HuH-7 (cell line): ENCODE measurements at regions not wholly inside any gene's neighbourhood (a gene's known extent, or its start where the extent isn't known, plus 50 kb on each side); places are given as distances from the start of the nearest gene placed in this dataset.

Source experiments
- DNase-seq: peaks from one replicate; pipeline ENCODE4 v3.0.0; 2011; ENCODE audit warnings: low spot score

DNA sequence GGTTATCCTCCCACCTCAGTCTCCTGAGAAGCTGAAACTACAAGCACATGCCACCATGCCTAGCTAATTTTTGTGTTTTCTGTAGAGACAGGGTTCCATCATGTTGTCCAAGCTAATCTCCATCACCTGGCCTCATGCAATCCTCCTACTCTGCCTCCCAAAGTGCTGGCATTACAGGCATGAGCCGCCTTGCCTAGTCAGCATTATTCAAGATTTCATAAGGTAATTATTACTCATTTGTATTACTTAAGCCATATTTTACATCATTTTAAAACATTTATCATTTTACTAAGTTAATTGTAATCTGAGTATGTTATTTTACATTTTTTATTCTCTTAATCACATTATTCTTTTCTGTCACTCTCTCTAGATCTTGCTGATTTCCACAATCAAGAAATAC is 1575.6 kb downstream of the NCAM2 start:
- DNase-seq, result no peak

DNA sequence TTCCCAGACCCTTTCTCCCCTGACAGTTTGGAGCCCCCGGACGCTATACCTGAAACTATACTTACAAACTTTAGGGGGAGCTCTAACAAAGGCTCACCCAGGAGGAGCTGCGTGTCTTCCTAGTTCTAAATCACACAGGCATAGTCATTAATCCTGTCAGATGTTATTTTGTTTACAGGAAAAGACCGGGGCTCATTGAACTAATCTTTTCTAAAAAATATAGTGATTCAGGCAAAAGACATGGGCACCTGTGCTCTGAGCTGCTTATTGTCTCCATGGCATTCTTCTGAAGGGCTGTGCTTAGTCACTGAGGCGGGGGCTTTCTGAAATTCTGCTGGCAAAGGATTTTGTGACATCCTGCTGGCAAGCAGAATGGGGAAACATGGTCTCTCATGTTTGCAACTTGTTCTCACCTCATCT is 1577.0 kb downstream of the NCAM2 start:
- peak; percentile 54 for DNase-seq

DNA sequence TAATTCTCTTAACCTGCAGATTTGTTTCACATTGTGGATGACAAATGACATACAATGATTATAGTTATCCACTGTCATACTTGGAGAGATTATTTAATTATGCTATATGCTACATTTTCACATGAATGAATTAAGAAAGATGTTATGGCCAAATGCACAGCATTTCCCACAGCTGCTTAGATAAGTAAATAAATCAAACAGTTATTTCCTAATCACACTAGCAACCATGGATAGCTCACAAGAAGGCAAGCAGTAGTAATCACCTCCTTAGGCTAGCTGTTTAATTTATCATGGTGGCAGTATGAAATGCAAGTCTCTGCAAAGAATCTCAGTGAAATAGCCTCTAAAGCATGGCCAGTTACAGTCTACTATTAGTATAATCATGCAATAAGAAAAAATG is 1581.5 kb downstream of the NCAM2 start:
- no peak for DNase-seq

DNA sequence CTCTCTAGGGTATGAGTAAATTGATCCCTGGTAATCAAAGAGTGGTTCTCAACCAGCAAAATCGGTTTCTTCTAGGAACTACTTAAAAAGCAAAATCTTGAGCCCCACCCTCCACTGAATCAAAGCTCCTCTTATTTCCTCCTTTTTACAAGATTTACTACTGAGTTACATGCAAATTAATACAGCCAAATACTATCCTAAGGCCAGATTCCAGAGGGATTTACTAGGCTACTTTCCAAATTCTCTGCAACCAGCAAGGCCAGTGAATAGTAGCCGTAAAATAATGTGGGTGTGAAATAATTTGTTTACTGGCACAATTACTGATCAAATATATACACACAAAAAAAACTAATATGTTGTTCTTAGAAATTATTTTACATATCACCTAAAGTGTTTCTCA is 1583.8 kb downstream of the NCAM2 start:
- no peak for DNase-seq

DNA sequence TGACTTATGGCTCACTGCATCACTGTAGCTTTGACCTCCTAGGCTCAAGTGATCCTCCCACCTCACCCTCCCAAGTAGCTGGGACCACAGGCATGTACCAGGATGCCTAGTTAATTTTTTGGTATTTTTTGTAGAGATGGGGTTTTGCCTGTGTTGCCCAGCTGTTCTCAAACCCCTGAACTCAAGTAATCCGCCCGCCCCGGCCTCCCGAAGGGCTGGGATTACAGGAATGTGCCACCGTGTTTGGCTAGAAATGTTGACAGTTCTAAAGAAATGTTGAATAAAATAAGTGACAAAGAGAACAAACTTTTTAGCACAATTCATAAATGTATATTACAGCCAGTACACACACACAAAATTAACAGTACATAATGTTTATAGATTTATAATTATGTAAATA is 1586.1 kb downstream of the NCAM2 start:
- no peak for DNase-seq

DNA sequence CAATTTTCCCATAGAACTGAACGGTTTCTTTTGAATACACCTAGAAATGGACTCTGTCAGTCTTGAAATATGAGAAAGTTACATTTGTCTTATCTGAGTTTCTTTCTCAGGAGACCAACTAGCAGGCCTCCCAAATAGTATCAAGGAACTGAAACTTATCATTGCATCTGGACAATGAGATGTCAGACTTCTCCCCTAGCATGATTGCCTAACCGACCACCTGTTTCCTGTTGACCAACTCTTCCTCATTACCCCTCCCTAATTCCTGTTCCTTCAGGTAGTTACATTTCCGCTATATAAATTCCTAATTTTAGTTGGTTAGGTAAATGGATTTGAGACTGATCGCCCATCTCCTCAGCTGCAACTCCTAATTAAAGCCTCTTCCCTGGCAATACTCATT is 1587.3 kb downstream of the NCAM2 start:
- no peak for DNase-seq

DNA sequence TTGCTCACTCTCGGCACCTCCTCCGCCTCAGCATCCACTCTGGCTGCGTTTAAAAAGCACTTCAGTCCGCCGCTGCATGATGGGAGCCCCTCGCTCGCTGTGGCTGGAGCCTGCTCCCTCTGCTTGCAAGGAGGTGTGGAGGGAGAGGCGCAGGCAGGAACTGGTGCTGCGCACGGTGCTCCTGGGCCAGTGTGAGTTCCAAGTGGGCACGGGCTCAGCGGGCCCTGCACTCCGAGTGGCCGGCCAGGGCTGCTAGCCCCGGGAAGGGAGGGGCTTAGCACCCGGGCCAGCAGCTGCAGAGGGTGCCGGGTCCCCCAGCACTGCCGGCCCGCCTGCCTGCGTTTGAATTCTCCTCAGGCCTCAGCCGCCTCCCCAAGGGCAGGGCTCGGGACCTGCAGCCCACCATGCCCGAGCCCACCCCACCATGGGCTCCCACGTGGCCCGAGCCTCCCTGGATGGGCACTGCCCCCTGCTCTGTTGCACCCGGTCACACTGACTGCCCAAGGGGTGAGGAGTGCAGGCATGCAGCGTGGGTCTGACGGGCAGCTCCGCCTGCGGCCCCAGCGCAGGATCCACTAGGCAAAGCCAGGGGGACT is 1599.5 kb downstream of the NCAM2 start:
- DNase-seq, result no peak

DNA sequence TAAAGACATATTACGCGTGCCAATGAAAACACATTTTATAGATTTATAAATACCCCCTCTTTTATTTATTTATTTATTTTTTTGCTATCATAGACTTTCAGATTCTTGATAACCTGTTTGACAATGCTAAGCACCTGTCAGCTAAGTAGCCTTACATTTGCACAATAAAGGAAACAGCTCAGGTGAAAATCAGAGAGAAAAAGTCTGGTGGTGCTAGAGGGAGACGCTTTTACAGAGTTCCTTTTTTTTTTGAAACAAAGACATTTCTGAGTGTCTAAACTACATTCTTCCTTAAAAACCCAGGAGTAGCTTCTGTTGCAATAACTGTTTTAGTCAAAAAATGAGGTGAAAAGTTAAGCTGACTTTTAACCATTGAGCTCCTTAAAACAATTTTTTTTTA is 1611.6 kb downstream of the NCAM2 start:
- no peak for DNase-seq

DNA sequence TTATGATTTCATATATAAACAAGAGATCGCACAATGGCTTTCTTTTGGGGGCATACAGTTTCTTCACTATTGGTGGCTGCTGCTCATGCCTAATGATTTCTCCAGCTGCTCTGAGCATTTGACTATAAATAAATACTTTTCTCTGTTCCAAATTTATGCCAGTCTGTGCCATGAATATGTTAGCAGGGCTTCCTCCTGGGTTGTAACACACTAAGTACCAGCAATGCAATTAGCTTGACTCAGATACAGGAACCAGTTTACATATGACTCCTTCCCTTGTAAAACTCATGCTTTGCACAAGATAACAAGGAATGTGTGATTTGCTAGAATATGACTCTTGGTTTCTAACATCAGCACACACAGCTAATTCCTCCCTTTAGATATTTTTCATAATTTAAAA is 1629.7 kb downstream of the NCAM2 start:
- no peak for DNase-seq

DNA sequence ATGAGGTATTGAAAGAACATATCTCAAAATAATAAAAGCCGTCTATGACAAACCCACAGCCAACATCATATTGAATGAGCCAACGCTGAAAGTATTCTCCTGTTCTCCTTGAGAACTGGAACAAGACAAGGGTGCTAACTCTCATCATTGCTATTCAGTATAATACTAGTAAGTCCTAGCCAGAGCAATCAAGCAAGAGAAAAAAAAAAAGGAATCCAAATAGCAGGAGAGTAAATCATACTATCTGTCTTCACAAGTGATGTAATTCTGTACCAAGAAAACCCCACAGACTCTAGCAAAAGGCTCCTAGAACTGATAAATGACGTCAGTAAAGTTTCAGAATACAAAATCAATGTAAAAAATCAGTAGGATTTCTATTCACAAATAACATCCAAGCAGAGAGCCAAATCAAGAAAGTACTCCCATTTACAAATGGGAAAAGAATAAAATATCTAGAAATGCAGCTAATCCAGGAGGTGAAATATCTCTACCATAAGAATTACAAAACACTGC is 1632.8 kb downstream of the NCAM2 start:
- DNase-seq, result no peak

DNA sequence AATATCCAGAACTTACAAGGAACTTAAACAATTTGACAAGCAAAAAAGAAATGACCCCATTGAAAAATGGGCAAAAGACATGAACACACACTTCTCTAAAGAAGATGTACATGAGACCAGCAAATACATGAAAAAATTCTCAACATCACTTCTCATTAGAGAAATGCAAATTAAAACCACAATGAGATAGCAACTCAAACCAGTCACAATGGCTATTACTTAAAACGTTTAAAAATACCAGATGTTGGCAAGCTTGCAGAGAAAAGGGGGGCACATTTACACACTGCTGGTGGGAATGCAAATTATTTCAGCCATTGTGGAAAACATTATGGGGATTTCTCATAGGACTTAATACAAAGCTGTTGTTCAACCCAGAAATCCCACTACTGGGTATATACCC is 1634.0 kb downstream of the NCAM2 start:
- no peak for DNase-seq

DNA sequence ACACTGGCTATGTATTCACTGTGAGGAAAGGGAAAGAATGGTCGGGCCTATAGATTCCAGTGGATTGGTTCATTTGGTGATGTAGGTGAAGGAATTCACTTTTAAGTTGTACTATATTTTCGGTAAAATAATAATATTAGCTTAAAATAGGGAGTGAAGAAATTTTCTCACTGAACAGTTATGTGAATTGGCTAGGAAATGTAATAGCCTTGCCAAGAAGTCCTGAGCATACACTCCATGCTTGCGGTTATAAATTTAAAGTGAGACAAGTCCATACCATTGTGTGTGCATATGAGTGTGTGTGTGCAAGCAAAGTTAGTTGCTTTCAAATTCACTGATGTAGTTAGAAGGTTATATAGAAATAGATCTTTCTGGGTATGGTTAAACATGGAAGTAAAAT is 1651.0 kb downstream of the NCAM2 start:
- no peak for DNase-seq

DNA sequence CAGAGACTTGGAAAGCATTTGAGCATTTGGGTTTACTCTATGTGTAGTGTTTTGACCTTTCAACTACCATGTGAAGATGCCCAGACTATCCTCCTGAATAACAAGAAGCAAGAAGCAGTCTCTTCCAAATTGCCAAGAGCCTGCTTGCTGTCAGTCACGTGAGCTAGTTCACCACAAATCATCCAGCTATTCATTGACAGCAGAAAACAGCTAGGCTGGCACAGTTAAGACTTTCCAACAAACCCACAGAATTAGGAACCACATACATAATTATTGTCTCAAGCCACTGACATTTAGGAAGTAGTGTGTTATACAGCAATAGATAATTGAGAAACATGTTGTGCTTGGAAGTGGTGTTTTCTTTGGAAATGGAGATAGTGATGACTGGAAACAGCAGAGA is 1652.0 kb downstream of the NCAM2 start:
- no peak for DNase-seq

DNA sequence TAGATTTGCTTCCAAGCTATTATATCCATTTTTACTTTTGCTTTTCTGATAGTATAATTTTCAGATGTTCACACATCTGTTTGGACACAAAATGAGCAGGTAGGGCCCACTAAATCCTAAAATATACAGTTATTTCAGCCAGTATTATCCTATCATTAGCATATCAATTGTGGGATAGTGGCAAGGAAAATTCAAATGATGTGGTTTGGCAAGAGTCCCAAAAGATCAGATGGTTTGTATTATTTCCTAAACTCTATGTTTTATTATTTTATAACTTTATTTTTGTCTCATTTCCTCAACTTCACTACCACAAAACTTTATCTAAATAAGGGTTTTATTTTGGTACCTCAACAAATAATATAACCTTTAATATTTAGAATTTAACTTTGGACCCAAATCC is 1659.6 kb downstream of the NCAM2 start:
- no peak for DNase-seq

DNA sequence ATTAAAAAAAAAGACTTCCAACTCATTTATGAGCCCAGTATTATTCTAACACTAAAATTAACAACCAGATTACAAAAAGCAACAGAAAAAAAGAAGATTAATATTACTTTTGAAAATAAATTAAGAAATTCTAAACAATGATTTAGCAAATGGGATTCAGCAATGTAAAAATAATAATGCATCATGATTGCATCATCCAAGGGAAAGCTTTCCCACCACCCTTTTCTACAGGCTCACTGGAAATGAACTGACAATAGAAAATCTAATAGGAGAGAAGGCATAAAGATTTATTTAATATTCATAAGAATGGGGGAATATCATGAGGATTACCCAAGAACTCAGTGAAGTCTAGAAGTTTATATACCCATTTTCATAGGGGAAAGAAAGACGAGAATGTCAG is 1671.9 kb downstream of the NCAM2 start:
- DNase-seq, result no peak

DNA sequence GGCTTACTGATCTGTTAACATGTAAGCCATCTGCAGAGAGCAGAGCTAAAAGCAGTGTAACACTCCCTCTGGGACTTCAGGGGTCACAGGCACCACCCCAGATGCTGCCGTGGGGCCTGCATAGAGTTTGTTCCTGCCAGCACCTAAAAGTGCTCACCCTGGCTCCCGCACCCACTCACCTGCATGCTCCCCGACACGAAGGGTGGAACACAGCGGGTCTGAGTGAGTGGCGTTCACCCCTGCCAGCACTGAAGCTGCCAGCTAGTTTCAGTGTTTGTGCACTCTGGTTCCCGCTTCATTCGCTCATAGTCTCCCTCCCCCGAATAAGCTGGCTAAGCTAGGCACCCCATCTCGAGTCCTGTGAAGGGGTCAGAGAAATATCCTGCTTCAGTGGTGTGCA is 1681.0 kb downstream of the NCAM2 start:
- DNase-seq, result no peak

DNA sequence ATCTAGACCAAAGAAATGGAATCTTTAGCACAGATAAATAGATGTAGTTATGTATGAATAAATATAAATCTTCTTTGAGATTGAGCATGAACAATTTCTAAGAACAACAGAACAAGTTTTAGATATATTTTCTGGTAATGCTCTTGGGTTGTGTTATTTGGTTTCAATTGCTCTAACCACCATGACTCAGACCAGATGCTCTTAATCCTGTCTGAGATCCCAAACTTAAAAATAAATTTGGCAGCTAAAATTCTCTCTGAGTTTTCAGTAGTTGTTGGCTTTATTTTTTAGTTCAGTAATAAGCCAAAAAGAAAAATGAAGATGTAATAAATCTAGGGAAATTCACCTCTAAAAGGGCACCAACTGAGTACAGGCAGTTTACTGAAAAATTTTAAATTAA is 1693.4 kb downstream of the NCAM2 start:
- DNase-seq, result no peak

DNA sequence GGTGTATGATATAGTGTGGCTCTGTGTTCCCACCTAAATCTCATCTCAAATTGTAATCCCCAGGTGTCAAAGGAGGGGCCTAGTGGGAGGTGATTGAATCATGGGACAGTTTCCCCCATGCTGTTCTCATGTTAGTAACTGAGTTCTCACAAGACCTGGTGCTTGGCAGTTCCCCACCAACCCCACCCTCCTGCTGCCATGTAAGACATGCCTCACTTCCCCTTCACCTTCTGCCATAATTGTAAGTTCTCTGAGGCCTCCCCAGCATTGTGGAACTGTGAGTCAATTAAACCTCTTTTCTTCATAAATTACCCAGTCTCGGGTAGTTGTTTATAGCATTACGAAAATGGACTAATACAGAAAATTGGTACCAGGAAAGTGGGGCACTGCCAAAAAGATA is 1705.3 kb downstream of the NCAM2 start:
- no peak for DNase-seq

DNA sequence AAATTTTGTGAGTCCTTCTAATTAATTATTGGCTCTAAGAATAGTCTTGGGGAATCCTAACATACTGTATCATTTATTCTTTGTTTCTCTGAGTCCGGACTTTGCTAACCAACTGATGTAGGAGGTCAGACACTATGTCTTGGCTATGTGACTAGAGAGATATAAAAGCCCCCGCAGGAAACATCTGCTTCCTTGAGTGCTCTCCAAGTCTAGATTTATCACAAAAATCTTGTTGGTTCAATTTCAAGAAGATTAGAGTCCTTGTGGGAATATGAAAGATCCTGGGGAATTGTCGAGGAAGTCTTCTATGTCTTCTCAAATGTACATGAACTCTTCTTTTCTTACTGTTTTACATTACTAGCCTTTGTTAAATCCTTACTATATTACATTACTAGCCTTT is 1712.5 kb downstream of the NCAM2 start:
- no peak for DNase-seq

DNA sequence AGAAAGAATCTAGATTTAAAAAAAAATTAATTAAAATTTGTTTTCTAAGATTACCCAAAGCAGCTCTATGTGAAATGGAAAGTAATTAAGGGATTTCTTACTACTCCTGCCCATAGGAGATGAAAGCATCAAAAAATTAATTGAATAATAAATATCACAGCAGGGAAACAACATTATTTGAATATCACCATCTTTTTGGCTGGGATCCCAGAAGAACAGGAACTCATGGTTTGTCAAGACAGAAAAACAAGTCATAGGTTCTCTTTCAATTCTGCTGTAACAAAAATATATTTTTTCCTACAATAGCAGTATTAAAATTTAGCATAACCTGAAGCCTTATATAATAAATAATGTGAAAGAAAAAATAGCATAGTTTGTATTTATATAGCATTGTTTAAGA is 1713.4 kb downstream of the NCAM2 start:
- DNase-seq, result no peak

DNA sequence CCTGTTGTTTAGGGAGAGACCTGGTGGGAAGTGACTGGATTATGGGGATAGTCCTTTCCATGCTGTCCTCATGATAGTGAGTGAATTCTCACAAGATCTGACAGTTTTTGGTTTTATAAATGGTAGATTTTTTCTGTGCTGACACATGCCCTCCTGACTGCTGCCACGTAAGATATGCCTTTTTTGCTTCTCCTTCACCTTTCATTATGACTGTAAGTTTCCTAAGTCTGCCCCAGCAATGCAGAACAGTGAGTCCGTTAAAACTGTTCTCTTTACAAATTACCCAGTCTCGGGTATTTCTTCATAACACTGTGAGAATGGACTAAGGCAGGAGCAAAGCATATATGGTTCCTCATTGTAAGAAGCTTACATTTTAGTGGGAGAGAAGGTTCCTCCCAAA is 1727.2 kb downstream of the NCAM2 start:
- no peak for DNase-seq

DNA sequence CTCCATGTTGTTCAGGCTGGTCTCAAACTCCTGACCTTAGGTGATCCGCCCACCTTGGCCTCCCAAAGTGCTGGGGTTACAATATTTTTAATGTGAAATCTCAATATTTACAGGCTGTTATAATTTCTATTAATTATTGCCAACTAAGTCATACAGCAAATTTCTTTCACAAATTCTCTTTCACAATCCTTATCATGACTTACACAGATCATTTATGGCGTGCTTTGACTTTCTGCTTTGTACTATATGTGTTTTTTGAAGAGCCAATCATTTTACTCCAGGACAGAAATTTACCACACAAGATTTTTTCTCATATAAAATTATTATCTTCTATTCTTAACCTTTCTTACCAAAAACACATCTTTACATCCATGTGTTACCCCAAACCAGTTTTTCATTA is 1729.9 kb downstream of the NCAM2 start:
- DNase-seq, result no peak

DNA sequence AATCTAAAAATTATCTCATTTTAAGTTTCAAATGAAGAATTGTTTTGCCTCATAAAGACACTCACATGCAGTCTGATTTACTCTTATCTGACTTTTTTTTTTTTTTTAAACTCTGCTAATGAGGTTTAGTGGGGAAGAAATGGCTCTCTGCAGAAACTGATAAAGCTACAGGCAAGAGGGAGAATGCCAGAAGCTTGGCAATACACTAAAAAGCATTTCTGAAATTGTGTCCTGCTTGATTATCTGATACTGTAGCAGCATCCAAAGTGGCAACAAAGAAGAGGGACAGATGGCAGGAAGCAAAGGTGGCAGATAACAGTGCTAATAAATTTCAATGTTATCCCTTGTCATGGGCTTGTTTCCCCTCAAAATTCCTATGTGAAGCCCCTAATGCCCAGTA is 1744.9 kb downstream of the NCAM2 start:
- no peak for DNase-seq

DNA sequence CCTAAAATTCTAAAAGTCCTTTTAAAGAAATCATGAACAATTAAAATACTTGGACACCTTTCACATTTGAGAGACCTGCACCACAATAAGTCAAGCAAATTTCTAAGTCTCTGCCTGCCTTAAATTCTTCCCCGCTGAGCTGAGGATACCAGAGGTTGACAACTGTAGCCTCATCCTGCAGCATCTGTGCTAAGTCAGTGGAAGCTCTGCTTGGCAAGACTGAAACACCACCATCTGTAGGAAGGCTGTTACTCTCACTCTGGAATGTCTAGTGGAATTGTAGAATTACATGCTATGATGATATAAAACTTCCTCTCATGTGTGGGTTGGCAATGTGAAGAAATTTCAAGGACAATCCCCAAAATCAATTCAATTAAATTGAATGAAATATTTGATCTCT is 1756.5 kb downstream of the NCAM2 start:
- DNase-seq, result no peak

DNA sequence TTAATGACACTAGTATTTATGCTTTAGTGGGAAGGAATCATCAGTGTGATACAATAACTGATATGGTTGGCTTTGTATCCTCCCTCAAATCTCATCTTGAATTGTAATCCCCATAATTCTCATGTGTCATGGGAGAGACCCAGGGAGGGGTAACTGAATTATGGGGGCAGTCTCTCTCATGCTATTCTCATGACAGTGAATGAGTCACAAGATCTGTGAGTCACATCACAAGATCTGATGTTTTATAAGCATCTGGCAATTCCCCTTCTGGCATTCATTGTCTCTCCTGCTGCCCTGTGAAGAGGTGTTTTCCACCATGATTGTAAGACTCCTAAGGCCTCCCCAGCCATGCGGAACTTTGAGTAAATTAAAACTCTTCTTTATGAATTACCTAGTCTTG is 1760.3 kb downstream of the NCAM2 start:
- no peak for DNase-seq
